A549 (cell line): ENCODE measurements at regions not wholly inside any gene's neighbourhood (a gene's known extent, or its start where the extent isn't known, plus 50 kb on each side); places are given as distances from the start of the nearest gene placed in this dataset.

Experiments used
- ATAC-seq, 2 experiments: fragments of 200-7000 bp in 1 of 2; fragments of >200 bp in 1 of 2; cut with Nextera tagmentation in 1 of 2; cut with Tn5 transposase in 1 of 2; 3 replicates each; pipeline versions ENCODE4 v1.8.0 to v1.9.1; 2018 to 2020; ENCODE audit warnings: mild to moderate bottlenecking in 1 of 2, moderate library complexity in 1 of 2
- CTCF ChIA-PET: fragments of 300-600 bp; sonication (Branson Sonifier 250); formaldehyde crosslinking; extraction: SDS; loops from one replicate; lab custom pipeline; 2021; ENCODE audit warnings: antibody characterized with exemption, inconsistent platforms; lab: Yijun Ruan, JAX
- POLR2A ChIA-PET: fragments of 350-600 bp; formaldehyde crosslinking; extraction: SDS; loops from one replicate; lab custom pipeline; 2021; ENCODE audit warnings: antibody characterized with exemption, inconsistent platforms; lab: Yijun Ruan, JAX
- DNase-seq, 2 experiments: peaks; one replicate each; pipeline versions ENCODE4 v3.0.0 to v3.0.0-alpha.2; 2011 to 2016; ENCODE audit warnings: low read depth in 1 of 2, low spot score in 1 of 2
- FAIRE-seq: peaks from 2 replicates; lab custom pipeline; 2011; peaks lifted over from hg19 to GRCh38; lab: Jason Lieb, UNC
- H3K27ac ChIP-seq, 2 experiments: fragments of >200 bp; sonication (Bioruptor Twin); formaldehyde crosslinking; 3 replicates each; pipeline ENCODE4 v1.5.1; 2016 to 2017
- H3K4me1 ChIP-seq: fragments of >200 bp; sonication (Bioruptor Twin); formaldehyde crosslinking; 3 replicates; pipeline ENCODE4 v1.6.1; 2016
- H3K4me2 ChIP-seq: fragments of >200 bp; sonication (Bioruptor Twin); formaldehyde crosslinking; 3 replicates; pipeline ENCODE4 v1.6.1; 2016
- H3K4me3 ChIP-seq: fragments of >200 bp; sonication (Bioruptor Twin); formaldehyde crosslinking; 3 replicates; pipeline ENCODE4 v1.5.1; 2016
- H3K9me3 ChIP-seq: fragments of >200 bp; sonication (Bioruptor Twin); formaldehyde crosslinking; 3 replicates; pipeline ENCODE4 v1.6.1; 2016
- BCL3 ChIP-seq: fragments of >200 bp; sonication (Bioruptor Twin); formaldehyde crosslinking; IDR thresholded peaks from 3 replicates; pipeline ENCODE4 v1.6.1; 2016
- BHLHE40 ChIP-seq: IDR thresholded peaks from 2 replicates; pipeline ENCODE4 v1.6.1; 2012; ENCODE audit warnings: low read depth, low read length, inconsistent platforms
- CBX2 ChIP-seq: fragments of 200-600 bp; sonication (generic); IDR thresholded peaks from 2 replicates; pipeline ENCODE4 v1.6.1; 2016; ENCODE audit warnings: low read depth, mild to moderate bottlenecking, borderline replicate concordance
- CHD2 ChIP-seq: fragments of 150-350 bp; IDR thresholded peaks from 2 replicates; pipeline ENCODE4 v1.6.1; 2014; ENCODE audit warnings: low read length; ENCODE audit not compliant: partially characterized antibody
- CHD4 ChIP-seq: fragments of 200-600 bp; sonication (generic); IDR thresholded peaks from 2 replicates; pipeline ENCODE4 v1.6.1; 2016; ENCODE audit warnings: antibody characterized with exemption, mild to moderate bottlenecking, borderline replicate concordance
- E2F6 ChIP-seq: IDR thresholded peaks from 2 replicates; pipeline ENCODE4 v1.6.1; 2012; ENCODE audit warnings: low read depth, borderline replicate concordance
- FOXS1 ChIP-seq: fragments of 250-450 bp; sonication (Bioruptor Pico); IDR thresholded peaks from 2 replicates; pipeline ENCODE4 v1.5.0; 2020; ENCODE audit warnings: mild to moderate bottlenecking, moderate library complexity
- HMGXB4 ChIP-seq: fragments of 250-450 bp; sonication (Bioruptor Pico); IDR thresholded peaks from 2 replicates; pipeline ENCODE4 v1.5.0; 2021; ENCODE audit warnings: mild to moderate bottlenecking, moderate library complexity, borderline replicate concordance
- HOXB13 ChIP-seq: fragments of 250-450 bp; sonication (Bioruptor Pico); IDR thresholded peaks from 2 replicates; pipeline ENCODE4 v1.5.0; 2020; ENCODE audit warnings: low read depth, mild to moderate bottlenecking, moderate library complexity
- NR3C1 ChIP-seq: fragments of >200 bp; sonication (Bioruptor Twin); formaldehyde crosslinking; IDR thresholded peaks from 3 replicates; pipeline ENCODE4 v1.6.1; 2017
- POLR2A ChIP-seq: IDR thresholded peaks from 2 replicates; pipeline ENCODE4 v1.6.1; 2012; ENCODE audit warnings: mild to moderate bottlenecking, low read length
- RAD21 ChIP-seq, 2 experiments: fragments of >200 bp in 1 of 2; sonication (Bioruptor Twin) in 1 of 2; formaldehyde crosslinking in 1 of 2; IDR thresholded peaks in 1 of 2; conservative IDR thresholded peaks in 1 of 2; 2 replicates in 1 of 2; 3 replicates in 1 of 2; pipeline ENCODE4 v1.6.1; 2012 to 2018; ENCODE audit warnings: inconsistent platforms in 1 of 2
- RARB ChIP-seq: fragments of 250-450 bp; sonication (Bioruptor Pico); IDR thresholded peaks from 2 replicates; pipeline ENCODE4 v1.8.0; 2021; ENCODE audit warnings: mild to moderate bottlenecking, moderate library complexity
- RCOR1 ChIP-seq: fragments of 150-350 bp; IDR thresholded peaks from 2 replicates; pipeline ENCODE4 v1.6.1; 2014; ENCODE audit warnings: antibody characterized with exemption, low read length, low read depth
- REST ChIP-seq: fragments of 200-600 bp; sonication (generic); IDR thresholded peaks from 2 replicates; pipeline ENCODE4 v1.6.1; 2016; ENCODE audit warnings: antibody characterized with exemption, mild to moderate bottlenecking, moderate library complexity
- RNF2 ChIP-seq: fragments of 200-600 bp; sonication (generic); IDR thresholded peaks from 2 replicates; pipeline ENCODE4 v1.6.1; 2016; ENCODE audit warnings: low read depth, mild to moderate bottlenecking, antibody characterized with exemption, moderate library complexity, borderline replicate concordance
- TP53 ChIP-seq: fragments of 250-450 bp; sonication (Bioruptor Pico); IDR thresholded peaks from 2 replicates; pipeline ENCODE4 v1.5.0; 2021; ENCODE audit warnings: mild to moderate bottlenecking, moderate library complexity
- ZC3H11A ChIP-seq: fragments of 450-650 bp; IDR thresholded peaks from 2 replicates; pipeline ENCODE4 v1.6.1; 2014; ENCODE audit warnings: antibody characterized with exemption, mild to moderate bottlenecking
- ZSCAN20 ChIP-seq: fragments of 250-450 bp; sonication (Bioruptor Pico); IDR thresholded peaks from 2 replicates; pipeline ENCODE4 v1.8.0; 2022; ENCODE audit warnings: mild to moderate bottlenecking, moderate library complexity
- WGBS: methylation state at CpG from one replicate; pipeline ENCODE4 v1.1.6; 2017; ENCODE audit errors: missing lambda C conversion rate; 5-methylcytosine and 5-hydroxymethylcytosine counted together

GRCh38 chr22:26106412-26106811 lies 62.9 kb upstream of the SEZ6L start:
- Histone ChIP-seq H3K4me3 (no peak overlapping the region), H3K4me1 (no peaks in the 10 kb centered on the region), H3K4me2 (no peak overlapping the region), H3K9me3 (no peaks in the 10 kb centered on the region), H3K27ac (no peak overlapping the region)
- CTCF ChIA-PET, result no interaction called here
- FAIRE-seq, result no peak
- no peak for ATAC-seq
- POLR2A ChIA-PET, result no interaction called here
- no peak for TF ChIP-seq RCOR1
- no peak for TF ChIP-seq RNF2
- TF ChIP-seq NR3C1, result no peak
- no peak for TF ChIP-seq BCL3
- no peak for TF ChIP-seq TP53 (CRISPR knock-in tag)
- TF ChIP-seq CHD2, result no peak
- TF ChIP-seq ZC3H11A, result no peak
- no peak for TF ChIP-seq RAD21 (conservative IDR thresholded peaks at IDR 0.05 in 1 of 2, IDR thresholded peaks at IDR 0.05 in 1 of 2)
- TF ChIP-seq HMGXB4 (CRISPR knock-in tag), result no peak
- no peak for DNase-seq

GRCh38 chr22:26109686-26110315 lies 59.5 kb upstream of the SEZ6L start:
- H3K4me3 ChIP-seq, result no peak overlapping the region
- WGBS, result 2% methylated on average over 10 of the region's 11 CpGs
- H3K27ac ChIP-seq, result no peak overlapping the region
- no peak for DNase-seq
- ATAC-seq, result no peak
- CTCF ChIA-PET, result interaction anchor here (0.6 kb wide), 1 partner anchor 9 kb away, joined by 4 read pairs; no protein-coding TSS in a partner anchor
- FAIRE-seq, result no peak
- no peaks in the 10 kb centered on the region for H3K4me1 ChIP-seq
- no peak for TF ChIP-seq NR3C1
- no peak overlapping the region for H3K4me2 ChIP-seq
- POLR2A ChIA-PET, result no interaction called here
- H3K9me3 ChIP-seq, result no peaks in the 10 kb centered on the region

- POLR2A ChIA-PET, result no interaction called here
- no peak for DNase-seq
- H3K4me2 ChIP-seq, result no peak overlapping the region
- H3K4me1 ChIP-seq, result no peaks in the 10 kb centered on the region
- no peak overlapping the region for H3K27ac ChIP-seq
- H3K9me3 ChIP-seq, result no peaks in the 10 kb centered on the region
- CTCF ChIA-PET, result no interaction called here
- FAIRE-seq, result no peak
- 0% methylated on average over 1 of the region's 1 CpG for WGBS
- no peak for TF ChIP-seq E2F6
- TF ChIP-seq CBX2, result no peak
- TF ChIP-seq FOXS1, result no peak
- TF ChIP-seq RARB (CRISPR knock-in tag), result no peak
- TF ChIP-seq BHLHE40, result no peak
- no peak for TF ChIP-seq ZSCAN20
- TF ChIP-seq TP53 (CRISPR knock-in tag), result no peak
- no peak for TF ChIP-seq HOXB13 (CRISPR knock-in tag)
- no peak for TF ChIP-seq REST
- TF ChIP-seq POLR2A, result no peak
- no peak for TF ChIP-seq CHD4
- H3K4me3 ChIP-seq, result no peak overlapping the region
- ATAC-seq, result no peak
These were observed 54.4 kb upstream of the SEZ6L start for GRCh38 chr22:26114826-26115225.
